ENCODE measurements at regions not wholly inside any gene's neighbourhood (a gene's known extent, or its start where the extent isn't known, plus 50 kb on each side); places are given as distances from the start of the nearest gene placed in this dataset.

DNA sequence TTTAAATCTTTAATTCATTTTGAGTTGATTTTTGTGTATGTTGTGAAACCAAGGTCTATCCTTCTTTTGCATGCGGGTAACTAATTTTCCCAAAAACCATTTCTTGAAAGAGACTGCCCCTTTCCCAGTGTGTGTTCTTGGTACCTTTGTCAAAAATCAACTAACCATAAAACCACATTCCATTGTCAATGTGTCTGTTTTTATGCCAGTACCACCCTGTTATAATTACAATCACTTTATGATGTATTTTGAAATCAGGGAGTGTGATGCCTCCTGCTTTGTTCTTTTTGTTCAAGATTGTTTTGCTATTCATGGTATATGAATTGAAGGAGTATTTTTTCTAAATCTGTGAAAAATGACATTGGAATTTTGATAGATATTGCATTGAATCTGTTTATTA, 689.6 kb downstream of the TSN start:
- Histone ChIP-seq H3K36me3 (no peaks in the 10 kb centered on the region), H3K4me3 (no peak overlapping the region), H3K9me3 (no peaks in the 10 kb centered on the region), H3K4me1 (no peaks in the 10 kb centered on the region), H3K27ac (no peak overlapping the region), H3K27me3 (no peaks in the 10 kb centered on the region)
- TF ChIP-seq, protein P1, sequence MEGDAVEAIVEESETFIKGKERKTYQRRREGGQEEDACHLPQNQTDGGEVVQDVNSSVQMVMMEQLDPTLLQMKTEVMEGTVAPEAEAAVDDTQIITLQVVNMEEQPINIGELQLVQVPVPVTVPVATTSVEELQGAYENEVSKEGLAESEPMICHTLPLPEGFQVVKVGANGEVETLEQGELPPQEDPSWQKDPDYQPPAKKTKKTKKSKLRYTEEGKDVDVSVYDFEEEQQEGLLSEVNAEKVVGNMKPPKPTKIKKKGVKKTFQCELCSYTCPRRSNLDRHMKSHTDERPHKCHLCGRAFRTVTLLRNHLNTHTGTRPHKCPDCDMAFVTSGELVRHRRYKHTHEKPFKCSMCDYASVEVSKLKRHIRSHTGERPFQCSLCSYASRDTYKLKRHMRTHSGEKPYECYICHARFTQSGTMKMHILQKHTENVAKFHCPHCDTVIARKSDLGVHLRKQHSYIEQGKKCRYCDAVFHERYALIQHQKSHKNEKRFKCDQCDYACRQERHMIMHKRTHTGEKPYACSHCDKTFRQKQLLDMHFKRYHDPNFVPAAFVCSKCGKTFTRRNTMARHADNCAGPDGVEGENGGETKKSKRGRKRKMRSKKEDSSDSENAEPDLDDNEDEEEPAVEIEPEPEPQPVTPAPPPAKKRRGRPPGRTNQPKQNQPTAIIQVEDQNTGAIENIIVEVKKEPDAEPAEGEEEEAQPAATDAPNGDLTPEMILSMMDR (IDR thresholded peaks at IDR 0.05), result no peak
- no peak for DNase-seq
- intact Hi-C loops (cut with DNase I; ENCODE audit: low total_unique reads), result no loop called here

DNA sequence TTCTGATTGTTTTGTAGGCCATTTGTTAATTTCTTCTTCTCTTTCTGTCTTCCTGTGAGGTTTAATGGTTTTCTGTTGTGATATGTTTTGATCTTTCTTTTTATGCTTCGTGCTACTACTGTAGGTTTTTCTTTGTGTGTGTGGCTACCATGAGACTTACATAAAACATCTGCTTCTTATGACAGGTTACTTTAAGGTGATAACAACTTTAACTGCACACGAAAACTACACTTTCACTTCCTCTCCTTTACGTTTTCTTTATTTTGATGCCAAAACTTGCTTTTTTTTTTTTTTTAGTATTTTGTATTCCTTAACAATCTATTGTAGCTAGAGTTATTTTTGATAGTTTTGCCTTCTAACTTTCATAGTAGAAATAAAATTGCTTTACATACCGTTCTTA, 691.3 kb downstream of the TSN start:
- intact Hi-C loops (cut with DNase I; ENCODE audit: low total_unique reads), result no loop called here
- Histone ChIP-seq H3K36me3 (no peaks in the 10 kb centered on the region), H3K27me3 (no peaks in the 10 kb centered on the region), H3K9me3 (peaks cover 0 to 7% (median 0%) of the 10 kb centered on the region in 3 donors), H3K27ac (no peak overlapping the region), H3K4me3 (no peak overlapping the region), H3K4me1 (no peaks in the 10 kb centered on the region)
- TF ChIP-seq, protein P1 (IDR thresholded peaks at IDR 0.05), result no peak
- no peak for DNase-seq

DNA sequence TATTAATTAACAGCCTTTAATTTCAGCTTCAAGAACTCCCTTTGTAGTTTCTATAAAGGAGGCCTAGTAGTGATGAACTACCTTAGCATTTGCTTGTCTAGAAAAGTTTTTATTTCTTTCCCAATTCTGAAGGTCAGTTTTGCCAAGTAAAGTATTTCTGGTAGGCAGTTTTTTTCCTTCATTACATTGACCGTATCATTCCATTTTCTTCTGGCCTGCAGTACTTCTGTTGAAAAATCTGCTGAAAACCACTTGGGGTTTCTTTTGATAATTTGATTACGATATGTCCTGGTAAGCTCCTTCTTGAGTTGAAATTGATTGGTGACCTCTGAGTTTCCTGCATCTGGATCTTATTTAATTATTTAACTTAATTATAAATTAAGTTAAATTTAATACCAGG, 691.8 kb downstream of the TSN start:
- intact Hi-C loops (cut with DNase I; ENCODE audit: low total_unique reads), result no loop called here
- peaks cover 0 to 7% (median 0%) of the 10 kb centered on the region in 3 donors for H3K9me3 ChIP-seq
- DNase-seq, result no peak
- TF ChIP-seq, protein P1 (IDR thresholded peaks at IDR 0.05), result no peak
- no peaks in the 10 kb centered on the region for H3K4me1 ChIP-seq
- no peak overlapping the region for H3K4me3 ChIP-seq
- H3K36me3 ChIP-seq, result no peaks in the 10 kb centered on the region
- H3K27ac ChIP-seq, result no peak overlapping the region
- H3K27me3 ChIP-seq, result no peaks in the 10 kb centered on the region

DNA sequence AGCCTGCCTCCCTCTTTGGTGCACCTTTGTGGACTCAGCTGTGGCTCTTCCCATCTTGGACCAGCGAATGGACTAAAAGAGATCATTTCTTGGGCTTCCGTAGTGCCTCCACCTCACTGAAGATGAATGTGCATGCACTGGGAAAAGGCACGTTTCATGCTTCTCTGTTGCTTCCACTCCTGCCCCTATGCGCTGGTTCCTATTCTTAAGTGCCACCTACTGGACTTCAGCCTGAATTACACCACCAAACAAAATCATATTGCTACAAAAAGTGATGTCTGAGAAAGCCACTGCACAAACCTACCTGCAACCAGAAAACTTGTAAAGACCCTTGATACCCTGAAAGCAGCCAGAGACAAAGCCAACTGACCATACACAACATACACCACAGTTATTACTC, 695.6 kb downstream of the TSN start:
- H3K4me3 ChIP-seq, result no peak overlapping the region
- no peaks in the 10 kb centered on the region for H3K4me1 ChIP-seq
- TF ChIP-seq, protein P1 (IDR thresholded peaks at IDR 0.05), result peak in 1 of 2 experiments; percentile 14
- no peaks in the 10 kb centered on the region for H3K36me3 ChIP-seq
- no peaks in the 10 kb centered on the region for H3K27me3 ChIP-seq
- intact Hi-C loops (cut with DNase I; ENCODE audit: low total_unique reads), result no loop called here
- peaks cover 4 to 11% (median 5%) of the 10 kb centered on the region in 3 donors for H3K9me3 ChIP-seq
- no peak overlapping the region for H3K27ac ChIP-seq
- no peak for DNase-seq

DNA sequence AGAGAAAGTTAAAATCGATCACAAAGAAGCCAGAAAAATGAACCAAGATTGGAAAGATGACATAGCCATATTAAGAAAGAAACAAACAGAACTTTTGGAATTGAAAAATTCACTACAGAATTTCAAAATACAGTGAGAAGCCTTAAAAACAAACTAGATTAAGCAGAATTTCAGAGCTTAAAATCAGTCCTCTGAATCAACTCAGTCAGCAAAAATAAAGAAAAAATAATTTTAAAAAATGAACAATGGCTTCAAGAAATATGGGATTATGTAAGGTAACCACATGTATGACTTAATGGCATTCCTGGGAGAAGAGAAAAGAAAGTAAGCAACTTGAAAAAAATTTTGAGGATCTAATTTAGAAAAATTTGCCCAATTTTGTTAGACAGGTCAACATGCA, 696.2 kb downstream of the TSN start:
- no peaks in the 10 kb centered on the region for H3K36me3 ChIP-seq
- no peak overlapping the region for H3K27ac ChIP-seq
- intact Hi-C loops (cut with DNase I; ENCODE audit: low total_unique reads), result no loop called here
- no peaks in the 10 kb centered on the region for H3K27me3 ChIP-seq
- TF ChIP-seq, protein P1 (IDR thresholded peaks at IDR 0.05), result no peak
- H3K9me3 ChIP-seq, result peaks cover 4 to 11% (median 5%) of the 10 kb centered on the region in 3 donors
- H3K4me3 ChIP-seq, result no peak overlapping the region
- DNase-seq, result no peak
- H3K4me1 ChIP-seq, result no peaks in the 10 kb centered on the region

DNA sequence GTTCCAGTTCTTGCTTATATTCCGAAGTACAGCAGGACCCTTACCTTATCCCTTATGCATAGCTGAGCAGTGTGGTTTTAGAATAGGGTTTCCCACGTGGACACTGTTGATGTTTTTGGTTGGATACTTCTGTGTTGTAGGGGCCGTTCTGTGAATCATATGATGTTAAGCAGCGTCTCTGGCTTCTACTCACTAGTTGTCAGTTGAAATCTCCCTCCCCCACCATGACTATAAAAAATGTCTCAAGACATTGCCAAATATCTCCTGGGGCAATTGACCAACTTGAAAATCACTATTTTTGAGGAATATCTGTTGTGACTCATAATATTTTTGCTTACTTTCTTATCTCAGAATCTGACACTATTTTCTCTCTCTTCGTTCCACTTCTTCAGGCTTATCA, 713.7 kb downstream of the TSN start:
- no peaks in the 10 kb centered on the region for H3K27me3 ChIP-seq
- H3K4me1 ChIP-seq, result no peaks in the 10 kb centered on the region
- no peak for DNase-seq
- H3K9me3 ChIP-seq, result no peaks in the 10 kb centered on the region
- no peaks in the 10 kb centered on the region for H3K36me3 ChIP-seq
- H3K27ac ChIP-seq, result no peak overlapping the region
- H3K4me3 ChIP-seq, result no peak overlapping the region
- TF ChIP-seq, protein P1 (IDR thresholded peaks at IDR 0.05), result no peak
- intact Hi-C loops (cut with DNase I; ENCODE audit: low total_unique reads), result no loop called here
